ENCODE measurements at regions not wholly inside any gene's neighbourhood (a gene's known extent, or its start where the extent isn't known, plus 50 kb on each side); places are given as distances from the start of the nearest gene placed in this dataset.

DNA sequence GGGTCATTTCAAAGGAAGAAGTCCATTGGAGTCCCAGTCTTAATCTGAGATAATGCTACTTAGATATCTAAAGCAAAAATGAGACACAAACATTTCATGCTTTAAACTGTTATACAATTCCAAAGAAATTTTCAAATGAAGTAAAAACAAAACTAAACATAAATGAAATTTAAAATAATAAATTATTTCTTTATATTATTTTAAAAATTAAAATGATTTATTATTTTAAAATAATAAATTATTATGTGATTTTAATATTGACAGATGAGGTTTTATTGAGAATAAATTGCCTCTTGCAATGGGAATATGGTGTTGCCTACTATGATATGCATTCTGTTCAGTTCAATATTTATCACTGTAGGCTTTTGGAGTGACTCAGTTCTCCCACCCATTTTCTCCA lies 93.7 kb upstream of the BACH2 start:
- TF ChIP-seq JUND (IDR thresholded peaks at IDR 0.05) (no peak), RAD21 (IDR thresholded peaks at IDR 0.05; ENCODE audit: low read length) (no peak), RFX5 (IDR thresholded peaks at IDR 0.05; ENCODE audit: low read length) (no peak), REST (IDR thresholded peaks at IDR 0.05; ENCODE audit: low read depth, low read length) (no peak), CTCF (IDR thresholded peaks at IDR 0.05) (no peak), MXI1 (IDR thresholded peaks at IDR 0.05; ENCODE audit: low read depth, low read length) (no peak), EZH2phosphoT487 (IDR thresholded peaks at IDR 0.05; ENCODE audit: borderline replicate concordance, low read depth) (no peak)
